ENCODE measurements at regions not wholly inside any gene's neighbourhood (a gene's known extent, or its start where the extent isn't known, plus 50 kb on each side); places are given as distances from the start of the nearest gene placed in this dataset.

DNA sequence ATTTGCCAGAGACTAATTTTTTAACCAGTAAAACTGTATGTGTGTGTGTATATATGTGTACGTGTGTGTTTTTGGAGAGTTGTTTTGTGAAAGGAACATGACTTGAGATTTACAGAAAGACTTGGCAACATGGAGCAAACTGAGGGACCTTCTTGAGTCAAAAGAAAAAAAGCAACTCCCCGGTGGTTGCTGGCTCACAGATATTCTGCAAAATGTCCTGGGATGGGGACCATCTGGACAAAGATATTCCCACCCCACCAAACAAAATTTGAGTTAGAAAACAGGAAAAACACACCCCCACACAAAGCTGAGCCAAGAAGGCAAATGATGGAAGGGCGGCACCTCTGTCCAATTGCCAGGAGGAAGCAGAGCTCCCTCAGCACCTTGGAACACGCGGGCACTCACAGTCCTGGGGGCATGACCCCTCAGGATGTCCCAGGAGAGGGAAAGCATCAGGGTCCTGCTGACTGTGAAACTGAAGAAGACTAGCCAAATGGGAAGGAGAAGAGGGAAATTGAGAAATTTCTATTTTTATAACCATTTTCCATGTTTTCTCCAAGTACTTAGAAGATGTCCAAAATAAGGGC is 290.2 kb upstream of the ACVR2A start:
- TF ChIP-seq POLR2A (IDR thresholded peaks at IDR 0.05) (no peak), CTCF (IDR thresholded peaks at IDR 0.05) (no peak), POLR2AphosphoS5 (IDR thresholded peaks at IDR 0.05) (no peak)
